ENCODE measurements at regions not wholly inside any gene's neighbourhood (a gene's known extent, or its start where the extent isn't known, plus 50 kb on each side); places are given as distances from the start of the nearest gene placed in this dataset.

DNA sequence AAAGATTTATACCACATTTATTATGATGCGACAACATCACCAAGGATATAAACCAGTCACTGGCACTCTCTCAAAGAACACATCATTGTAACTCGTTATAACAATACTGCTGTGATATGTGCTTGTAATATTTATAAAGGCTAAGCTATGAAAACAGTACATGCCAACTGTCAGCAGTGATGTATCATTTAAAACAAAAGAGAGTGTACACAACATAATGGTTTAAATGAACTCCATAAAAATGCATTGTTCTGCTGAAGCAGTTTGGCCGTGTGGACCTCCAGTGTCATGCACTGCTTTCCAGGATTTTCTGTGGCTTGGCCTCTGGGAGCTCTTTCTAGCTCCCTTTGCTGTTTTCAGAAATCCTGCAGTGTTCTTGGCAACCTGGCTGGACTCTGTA, 215.6 kb downstream of the MTX2 start:
- DNase-seq: peak; percentile 88
- H3K4me1 ChIP-seq (ENCODE audit: control insufficient read depth, insufficient read depth, low read length): peaks cover 12% of the 10 kb centered on the region
- WGBS (ENCODE audit: insufficient coverage): 20% methylated on average over 1 of the region's 3 CpGs
- no peaks in the 10 kb centered on the region for H3K27me3 ChIP-seq (ENCODE audit: control insufficient read depth, insufficient read depth, low read length)
- no peak overlapping the region for H3K4me3 ChIP-seq (ENCODE audit: low read length)
- no peaks in the 10 kb centered on the region for H3K36me3 ChIP-seq (ENCODE audit: control insufficient read depth, insufficient read depth, low read length)
- no peak overlapping the region for H3K27ac ChIP-seq (ENCODE audit: low read length)
- no peaks in the 10 kb centered on the region for H3K9me3 ChIP-seq (replicated peaks; ENCODE audit: control insufficient read depth, low read depth, low read length)

DNA sequence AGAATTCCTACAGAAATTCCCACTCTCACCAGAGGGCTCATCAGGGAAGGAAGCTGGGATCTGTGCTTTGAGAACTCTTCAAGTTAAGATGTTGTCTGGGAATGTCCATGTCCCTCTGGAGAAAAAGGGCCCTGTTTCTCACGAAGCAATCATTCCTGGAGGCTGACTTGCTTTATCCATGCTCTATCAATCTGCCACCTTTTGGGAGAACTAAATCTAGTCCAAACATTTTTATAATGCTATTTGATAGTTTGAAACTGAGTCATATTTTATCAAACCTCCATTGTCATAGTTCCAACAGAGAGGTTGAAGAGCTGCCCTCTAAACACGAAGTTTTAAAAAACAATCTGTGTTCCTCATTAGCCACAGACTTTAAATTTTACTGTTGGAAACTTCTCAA, 219.2 kb downstream of the MTX2 start:
- Histone ChIP-seq H3K4me3 (ENCODE audit: low read length) (no peak overlapping the region), H3K27me3 (ENCODE audit: control insufficient read depth, insufficient read depth, low read length) (no peaks in the 10 kb centered on the region), H3K36me3 (ENCODE audit: control insufficient read depth, insufficient read depth, low read length) (no peaks in the 10 kb centered on the region), H3K9me3 (replicated peaks; ENCODE audit: control insufficient read depth, low read depth, low read length) (no peaks in the 10 kb centered on the region), H3K27ac (ENCODE audit: low read length) (no peak overlapping the region), H3K4me1 (ENCODE audit: control insufficient read depth, insufficient read depth, low read length) (peaks cover 38% of the 10 kb centered on the region)
- WGBS (ENCODE audit: insufficient coverage): no CpG with 5 or more reads among the region's 2 CpGs
- DNase-seq: no peak

DNA sequence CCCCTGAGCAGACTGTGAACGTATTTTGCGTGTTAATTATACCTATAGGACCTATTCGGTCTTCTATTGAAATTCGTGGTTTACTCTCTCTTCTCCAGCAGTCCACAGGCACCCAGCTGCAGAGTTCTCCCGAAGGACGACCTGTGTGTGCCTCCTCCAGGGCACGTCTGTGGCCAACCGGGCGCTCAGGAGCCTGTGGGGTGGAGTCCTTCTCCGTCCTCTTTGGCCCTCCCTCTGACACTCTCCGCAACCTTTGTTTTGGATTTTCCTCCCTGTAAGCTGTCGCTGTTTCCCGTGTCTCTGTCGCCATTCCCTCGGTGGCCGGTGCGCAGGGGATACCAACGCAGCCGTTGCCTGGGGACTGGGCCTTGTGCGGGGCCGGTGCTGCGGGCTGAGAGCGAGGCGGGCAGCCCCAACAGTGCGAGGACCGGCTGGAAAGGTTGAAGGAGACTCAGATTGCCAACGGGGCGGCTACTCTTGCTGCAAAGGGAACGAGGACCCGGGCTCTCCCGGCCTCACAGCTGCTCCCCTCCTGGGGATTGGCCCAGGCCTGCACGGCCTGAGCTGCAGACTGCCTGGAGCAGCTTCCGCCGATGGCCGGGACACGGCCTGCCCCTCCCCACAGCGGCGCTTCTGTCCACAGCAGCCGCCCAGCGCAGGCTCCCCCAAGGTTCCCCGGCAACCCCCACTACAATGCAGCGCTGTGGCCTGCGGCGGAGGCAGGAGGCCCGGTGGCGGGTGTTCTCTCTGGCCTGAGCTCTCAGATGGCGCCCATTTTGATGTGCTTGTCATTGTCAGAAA, 221.0 kb downstream of the MTX2 start:
- Histone ChIP-seq H3K4me1 (ENCODE audit: control insufficient read depth, insufficient read depth, low read length) (peaks cover 38% of the 10 kb centered on the region), H3K9me3 (replicated peaks; ENCODE audit: control insufficient read depth, low read depth, low read length) (no peaks in the 10 kb centered on the region), H3K4me3 (ENCODE audit: low read length) (no peak overlapping the region), H3K27ac (ENCODE audit: low read length) (peak overlapping the region; percentile 95), H3K36me3 (ENCODE audit: control insufficient read depth, insufficient read depth, low read length) (no peaks in the 10 kb centered on the region), H3K27me3 (ENCODE audit: control insufficient read depth, insufficient read depth, low read length) (no peaks in the 10 kb centered on the region)
- WGBS (ENCODE audit: insufficient coverage): 26% methylated on average over 42 of the region's 47 CpGs
- peak; percentile 83 for DNase-seq

DNA sequence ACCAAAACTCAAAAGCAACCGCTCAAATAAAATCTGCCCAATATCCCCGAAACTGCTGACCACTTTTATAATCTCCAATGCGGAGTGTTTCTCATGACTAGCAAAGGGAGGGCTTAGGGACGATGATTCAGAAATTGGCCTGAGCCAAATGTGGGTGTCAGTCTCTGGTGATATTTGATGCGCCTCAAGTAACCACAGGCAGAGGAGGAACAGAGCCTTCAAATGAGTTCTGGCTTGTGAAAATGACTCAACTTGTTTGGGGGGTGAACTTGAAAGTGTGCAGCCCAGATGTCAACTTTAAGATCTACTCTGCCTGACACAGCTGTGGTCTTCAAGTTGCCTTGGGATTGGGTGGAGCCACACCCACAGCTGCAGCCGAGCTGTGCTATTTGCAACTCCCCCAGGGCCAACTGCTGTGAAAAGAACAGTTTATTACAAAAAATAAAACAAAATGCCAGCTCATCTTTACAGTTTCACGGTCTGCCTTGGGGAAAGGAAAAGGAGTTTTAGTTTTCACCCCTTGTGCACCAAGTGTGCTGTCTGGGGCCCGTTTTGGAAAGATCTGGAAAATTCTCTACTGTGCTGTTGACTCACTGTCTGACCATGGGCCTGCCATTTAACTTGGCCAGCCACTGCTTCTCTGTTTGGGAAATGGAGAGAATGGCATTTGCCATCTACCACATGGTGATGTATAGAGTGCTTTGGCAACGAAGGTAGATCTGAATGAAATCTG, 222.1 kb downstream of the MTX2 start:
- Histone ChIP-seq H3K27ac (ENCODE audit: low read length) (peak overlapping the region; percentile 95), H3K4me3 (ENCODE audit: low read length) (no peak overlapping the region), H3K4me1 (ENCODE audit: control insufficient read depth, insufficient read depth, low read length) (peaks cover 39% of the 10 kb centered on the region), H3K36me3 (ENCODE audit: control insufficient read depth, insufficient read depth, low read length) (no peaks in the 10 kb centered on the region), H3K27me3 (ENCODE audit: control insufficient read depth, insufficient read depth, low read length) (no peaks in the 10 kb centered on the region), H3K9me3 (replicated peaks; ENCODE audit: control insufficient read depth, low read depth, low read length) (no peaks in the 10 kb centered on the region)
- DNase-seq: peak; percentile 97
- 29% methylated on average over 3 of the region's 9 CpGs for WGBS (ENCODE audit: insufficient coverage)

DNA sequence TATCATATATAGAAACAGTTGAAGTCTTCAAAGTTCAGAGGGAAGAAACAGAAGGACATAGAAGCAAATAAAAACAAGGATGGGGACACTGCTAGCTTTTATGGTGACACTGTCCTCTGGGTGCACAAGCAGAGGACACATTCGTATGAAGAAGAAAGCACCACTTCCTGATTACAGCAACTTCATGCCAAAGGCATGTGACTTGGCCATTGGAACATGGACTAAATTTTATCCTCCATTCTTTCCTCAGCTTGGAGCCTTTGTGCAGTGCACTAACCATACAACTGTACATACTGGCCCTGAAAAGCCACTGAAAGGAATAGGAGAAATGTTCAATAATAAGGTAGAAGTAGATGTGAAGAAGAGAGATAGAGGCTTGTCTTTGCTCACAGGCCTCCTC, 223.3 kb downstream of the MTX2 start:
- Histone ChIP-seq H3K36me3 (ENCODE audit: control insufficient read depth, insufficient read depth, low read length) (no peaks in the 10 kb centered on the region), H3K27me3 (ENCODE audit: control insufficient read depth, insufficient read depth, low read length) (no peaks in the 10 kb centered on the region), H3K27ac (ENCODE audit: low read length) (no peak overlapping the region), H3K9me3 (replicated peaks; ENCODE audit: control insufficient read depth, low read depth, low read length) (no peaks in the 10 kb centered on the region), H3K4me3 (ENCODE audit: low read length) (no peak overlapping the region), H3K4me1 (ENCODE audit: control insufficient read depth, insufficient read depth, low read length) (peaks cover 42% of the 10 kb centered on the region)
- 100% methylated on average over 1 of the region's 1 CpG for WGBS (ENCODE audit: insufficient coverage)
- no peak for DNase-seq

DNA sequence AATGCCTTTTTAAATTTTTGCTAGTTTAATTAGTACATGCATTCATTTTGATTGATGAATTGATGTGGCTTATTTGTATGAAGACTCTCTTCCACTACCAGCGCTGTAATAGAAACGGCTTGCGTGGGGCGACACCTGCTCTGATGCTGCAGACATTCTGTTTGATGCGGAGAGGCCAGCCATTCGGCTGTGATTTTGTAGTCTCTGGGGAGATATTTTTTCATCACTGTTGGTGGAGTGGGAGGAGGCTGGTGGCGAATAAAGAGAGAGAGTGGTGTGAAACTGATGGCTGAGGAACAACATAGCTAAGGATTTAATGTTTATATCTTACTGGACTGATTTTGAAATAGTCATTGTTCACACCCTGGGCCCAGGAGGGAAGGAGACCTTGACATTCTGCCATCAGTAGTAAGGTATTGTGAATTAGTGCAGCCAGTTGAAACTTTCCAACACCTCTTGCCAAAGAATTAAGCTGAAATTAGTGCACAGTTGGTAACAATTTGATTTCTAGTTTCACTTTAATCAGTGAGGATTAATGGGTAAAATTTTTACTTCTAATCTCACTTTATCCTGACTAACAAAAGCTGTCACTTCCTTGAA, 224.1 kb downstream of the MTX2 start:
- peak overlapping the region; percentile 10 for H3K27ac ChIP-seq (ENCODE audit: low read length)
- H3K9me3 ChIP-seq (replicated peaks; ENCODE audit: control insufficient read depth, low read depth, low read length): no peaks in the 10 kb centered on the region
- 48% methylated on average over 3 of the region's 7 CpGs for WGBS (ENCODE audit: insufficient coverage)
- H3K27me3 ChIP-seq (ENCODE audit: control insufficient read depth, insufficient read depth, low read length): no peaks in the 10 kb centered on the region
- no peak overlapping the region for H3K4me3 ChIP-seq (ENCODE audit: low read length)
- no peaks in the 10 kb centered on the region for H3K36me3 ChIP-seq (ENCODE audit: control insufficient read depth, insufficient read depth, low read length)
- peaks cover 41% of the 10 kb centered on the region for H3K4me1 ChIP-seq (ENCODE audit: control insufficient read depth, insufficient read depth, low read length)
- DNase-seq: peak; percentile 35

DNA sequence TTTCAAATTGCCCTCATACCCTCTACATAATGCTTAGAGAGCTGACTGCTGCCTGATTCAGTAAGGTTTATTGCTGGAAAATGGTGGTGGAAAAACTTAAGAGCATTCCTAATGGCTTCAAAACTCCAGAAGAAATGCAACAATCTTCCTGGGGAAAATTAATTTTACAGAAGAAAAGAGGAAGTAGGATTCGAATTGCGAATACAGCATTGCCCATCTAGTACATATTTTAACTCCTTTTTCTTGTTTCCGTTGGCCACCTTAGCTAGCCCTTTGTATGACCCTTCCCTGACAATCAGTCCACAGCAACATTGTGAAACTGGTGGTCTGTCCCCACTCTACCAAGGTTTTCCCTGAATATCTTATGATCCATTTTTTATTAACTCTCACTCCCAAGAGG, 224.7 kb downstream of the MTX2 start:
- DNase-seq: peak; percentile 46
- H3K4me1 ChIP-seq (ENCODE audit: control insufficient read depth, insufficient read depth, low read length): peaks cover 41% of the 10 kb centered on the region
- no peaks in the 10 kb centered on the region for H3K9me3 ChIP-seq (replicated peaks; ENCODE audit: control insufficient read depth, low read depth, low read length)
- no peak overlapping the region for H3K27ac ChIP-seq (ENCODE audit: low read length)
- no peaks in the 10 kb centered on the region for H3K27me3 ChIP-seq (ENCODE audit: control insufficient read depth, insufficient read depth, low read length)
- no peak overlapping the region for H3K4me3 ChIP-seq (ENCODE audit: low read length)
- 83% methylated on average over 1 of the region's 3 CpGs for WGBS (ENCODE audit: insufficient coverage)
- no peaks in the 10 kb centered on the region for H3K36me3 ChIP-seq (ENCODE audit: control insufficient read depth, insufficient read depth, low read length)

DNA sequence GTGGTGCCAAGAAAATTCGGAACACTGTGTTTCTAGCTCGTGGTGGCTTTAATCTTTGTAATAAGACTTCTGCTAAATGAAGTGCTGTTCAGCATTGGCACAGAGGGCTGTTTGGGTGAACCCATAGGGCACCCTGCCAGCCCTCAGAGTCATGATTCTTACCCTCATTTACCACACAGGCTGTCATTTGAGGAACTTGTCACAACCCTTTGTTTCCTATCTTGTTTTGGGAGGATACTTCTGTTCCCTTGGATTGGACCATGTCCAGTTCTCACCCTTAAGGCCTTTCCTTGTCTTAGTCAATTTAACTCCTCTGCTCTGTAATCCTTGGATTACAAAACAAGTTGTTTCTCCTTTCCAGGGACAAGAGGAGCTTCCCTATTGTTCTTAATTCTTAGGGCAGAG, 225.7 kb downstream of the MTX2 start:
- Histone ChIP-seq H3K27ac (ENCODE audit: low read length) (no peak overlapping the region), H3K36me3 (ENCODE audit: control insufficient read depth, insufficient read depth, low read length) (no peaks in the 10 kb centered on the region), H3K4me1 (ENCODE audit: control insufficient read depth, insufficient read depth, low read length) (peaks cover 41% of the 10 kb centered on the region), H3K9me3 (replicated peaks; ENCODE audit: control insufficient read depth, low read depth, low read length) (no peaks in the 10 kb centered on the region), H3K4me3 (ENCODE audit: low read length) (no peak overlapping the region), H3K27me3 (ENCODE audit: control insufficient read depth, insufficient read depth, low read length) (no peaks in the 10 kb centered on the region)
- no CpG with 5 or more reads among the region's 2 CpGs for WGBS (ENCODE audit: insufficient coverage)
- DNase-seq: peak; percentile 37

DNA sequence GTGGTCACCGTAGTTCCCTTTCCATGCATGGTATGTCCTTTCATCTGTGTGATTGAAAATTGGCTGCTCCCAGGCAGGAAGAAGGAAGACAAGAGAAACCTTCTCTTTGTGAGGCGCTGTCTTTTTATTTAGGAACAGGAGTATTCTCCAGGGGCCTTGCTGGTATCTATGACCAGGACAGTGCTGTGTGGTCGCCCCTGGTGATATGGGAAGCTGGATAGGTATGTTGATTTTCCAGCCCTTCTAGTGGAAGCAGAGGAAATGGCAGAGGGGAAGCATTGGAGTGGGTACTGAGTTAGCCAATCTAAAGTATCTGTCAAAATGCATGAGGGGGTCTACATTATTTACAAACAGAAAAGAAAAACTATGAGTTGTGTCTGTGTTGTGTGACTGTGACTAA, 226.6 kb downstream of the MTX2 start:
- H3K36me3 ChIP-seq (ENCODE audit: control insufficient read depth, insufficient read depth, low read length): no peaks in the 10 kb centered on the region
- no peaks in the 10 kb centered on the region for H3K27me3 ChIP-seq (ENCODE audit: control insufficient read depth, insufficient read depth, low read length)
- H3K4me1 ChIP-seq (ENCODE audit: control insufficient read depth, insufficient read depth, low read length): peaks cover 33% of the 10 kb centered on the region
- no peaks in the 10 kb centered on the region for H3K9me3 ChIP-seq (replicated peaks; ENCODE audit: control insufficient read depth, low read depth, low read length)
- DNase-seq: no peak
- WGBS (ENCODE audit: insufficient coverage): 86% methylated on average over 2 of the region's 3 CpGs
- no peak overlapping the region for H3K4me3 ChIP-seq (ENCODE audit: low read length)
- H3K27ac ChIP-seq (ENCODE audit: low read length): peak overlapping the region; percentile 78

DNA sequence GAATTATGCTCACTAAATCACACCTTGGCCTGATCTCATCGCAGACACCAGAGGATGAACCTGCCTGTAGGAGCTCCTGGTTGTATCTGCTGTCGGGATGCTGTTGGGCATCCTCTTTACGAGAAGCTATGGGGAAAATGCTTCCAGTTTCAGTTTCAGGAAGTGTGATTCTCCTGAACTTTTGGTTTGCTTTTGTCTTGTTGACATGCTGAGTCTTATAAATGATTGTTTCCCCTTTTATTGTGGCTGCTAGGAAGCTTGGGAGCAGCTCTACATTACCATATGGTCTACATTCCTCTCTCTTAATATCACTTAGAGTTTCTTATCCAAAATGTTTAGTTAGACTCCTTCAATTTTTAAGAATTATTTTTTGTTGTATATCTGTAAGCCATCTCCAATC, 227.5 kb downstream of the MTX2 start:
- Histone ChIP-seq H3K36me3 (ENCODE audit: control insufficient read depth, insufficient read depth, low read length) (no peaks in the 10 kb centered on the region), H3K4me1 (ENCODE audit: control insufficient read depth, insufficient read depth, low read length) (peaks cover 32% of the 10 kb centered on the region), H3K4me3 (ENCODE audit: low read length) (no peak overlapping the region), H3K27me3 (ENCODE audit: control insufficient read depth, insufficient read depth, low read length) (no peaks in the 10 kb centered on the region), H3K9me3 (replicated peaks; ENCODE audit: control insufficient read depth, low read depth, low read length) (no peaks in the 10 kb centered on the region), H3K27ac (ENCODE audit: low read length) (peak overlapping the region; percentile 78)
- peak; percentile 85 for DNase-seq
- 40% methylated on average over 1 of the region's 3 CpGs for WGBS (ENCODE audit: insufficient coverage)
